ENCODE measurements at regions not wholly inside any gene's neighbourhood (a gene's known extent, or its start where the extent isn't known, plus 50 kb on each side); places are given as distances from the start of the nearest gene placed in this dataset.

- Histone ChIP-seq H3K27me3 (no peaks in the 10 kb centered on the region), H3K9me3 (peaks cover 0 to 19% of the 10 kb centered on the region in 2 donors), H3K27ac (no peak overlapping the region), H3K4me3 (no peak overlapping the region), H3K36me3 (no peaks in the 10 kb centered on the region), H3K4me1 (no peaks in the 10 kb centered on the region)
- DNase-seq (ENCODE audit: low spot score), result no peak
- TF ChIP-seq, protein P1, sequence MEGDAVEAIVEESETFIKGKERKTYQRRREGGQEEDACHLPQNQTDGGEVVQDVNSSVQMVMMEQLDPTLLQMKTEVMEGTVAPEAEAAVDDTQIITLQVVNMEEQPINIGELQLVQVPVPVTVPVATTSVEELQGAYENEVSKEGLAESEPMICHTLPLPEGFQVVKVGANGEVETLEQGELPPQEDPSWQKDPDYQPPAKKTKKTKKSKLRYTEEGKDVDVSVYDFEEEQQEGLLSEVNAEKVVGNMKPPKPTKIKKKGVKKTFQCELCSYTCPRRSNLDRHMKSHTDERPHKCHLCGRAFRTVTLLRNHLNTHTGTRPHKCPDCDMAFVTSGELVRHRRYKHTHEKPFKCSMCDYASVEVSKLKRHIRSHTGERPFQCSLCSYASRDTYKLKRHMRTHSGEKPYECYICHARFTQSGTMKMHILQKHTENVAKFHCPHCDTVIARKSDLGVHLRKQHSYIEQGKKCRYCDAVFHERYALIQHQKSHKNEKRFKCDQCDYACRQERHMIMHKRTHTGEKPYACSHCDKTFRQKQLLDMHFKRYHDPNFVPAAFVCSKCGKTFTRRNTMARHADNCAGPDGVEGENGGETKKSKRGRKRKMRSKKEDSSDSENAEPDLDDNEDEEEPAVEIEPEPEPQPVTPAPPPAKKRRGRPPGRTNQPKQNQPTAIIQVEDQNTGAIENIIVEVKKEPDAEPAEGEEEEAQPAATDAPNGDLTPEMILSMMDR (IDR thresholded peaks at IDR 0.05), result no peak
Observed at GRCh38 chrX:39969099-39969818, 128.5 kb downstream of the BCOR start.

GRCh38 chrX:39969819-39970504 is 127.8 kb downstream of the BCOR start:
- no peak for DNase-seq (ENCODE audit: low spot score)
- no peak overlapping the region for H3K27ac ChIP-seq

GRCh38 chrX:39971760-39972159 is 126.0 kb downstream of the BCOR start:
- Histone ChIP-seq H3K36me3 (no peaks in the 10 kb centered on the region), H3K27me3 (no peaks in the 10 kb centered on the region), H3K4me1 (no peaks in the 10 kb centered on the region), H3K27ac (no peak overlapping the region), H3K9me3 (peaks cover 0 to 13% of the 10 kb centered on the region in 2 donors), H3K4me3 (no peak overlapping the region)
- TF ChIP-seq, protein P1 (IDR thresholded peaks at IDR 0.05), result no peak
- no peak for DNase-seq (ENCODE audit: low spot score)

More at GRCh38 chrX:39969819-39970504, 127.8 kb downstream of the BCOR start:
- Histone ChIP-seq H3K36me3 (no peaks in the 10 kb centered on the region), H3K27me3 (no peaks in the 10 kb centered on the region), H3K4me1 (no peaks in the 10 kb centered on the region), H3K4me3 (no peak overlapping the region), H3K9me3 (peaks cover 0 to 17% of the 10 kb centered on the region in 2 donors)
- TF ChIP-seq, protein P1 (IDR thresholded peaks at IDR 0.05), result no peak

- DNase-seq (ENCODE audit: low spot score), result no peak
- TF ChIP-seq, protein P1 (IDR thresholded peaks at IDR 0.05), result no peak
- no peak overlapping the region for H3K4me3 ChIP-seq
- no peaks in the 10 kb centered on the region for H3K27me3 ChIP-seq
- no peaks in the 10 kb centered on the region for H3K36me3 ChIP-seq
- no peaks in the 10 kb centered on the region for H3K4me1 ChIP-seq
- peaks cover 0 to 13% of the 10 kb centered on the region in 2 donors for H3K9me3 ChIP-seq
- no peak overlapping the region for H3K27ac ChIP-seq
Observed at GRCh38 chrX:39972340-39972739, 125.4 kb downstream of the BCOR start.

DNA sequence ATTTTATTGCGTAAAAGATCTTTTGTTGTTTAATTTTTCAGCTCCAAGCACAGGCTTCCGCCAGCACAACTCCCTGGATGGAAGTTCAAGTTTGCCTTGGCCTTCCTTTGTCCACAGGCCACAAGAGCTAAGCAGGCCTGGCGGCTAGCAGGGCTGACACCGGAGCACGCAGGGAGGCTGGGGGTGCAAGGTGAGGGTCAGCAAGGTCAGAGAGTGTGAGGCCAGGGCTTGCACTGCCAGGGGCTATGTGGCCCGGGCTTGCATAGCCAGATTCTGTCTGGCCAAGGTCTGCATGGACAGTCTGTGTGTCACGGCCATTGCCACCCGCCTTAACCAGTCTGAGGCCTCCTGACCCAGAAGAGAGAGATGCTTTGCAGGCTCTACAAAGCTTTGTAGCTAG is 123.9 kb downstream of the BCOR start:
- H3K4me1 ChIP-seq, result no peaks in the 10 kb centered on the region
- no peaks in the 10 kb centered on the region for H3K27me3 ChIP-seq
- H3K9me3 ChIP-seq, result peaks cover 0 to 13% of the 10 kb centered on the region in 2 donors
- H3K4me3 ChIP-seq, result no peak overlapping the region
- H3K36me3 ChIP-seq, result no peaks in the 10 kb centered on the region
- no peak for DNase-seq (ENCODE audit: low spot score)
- TF ChIP-seq, protein P1 (IDR thresholded peaks at IDR 0.05), result no peak
- H3K27ac ChIP-seq, result no peak overlapping the region

All from right atrium auricular region (tissue), 2 donors.